DMS114 treated with DMSO at 0.1 percent for 48 hours (cell line): ENCODE measurements at regions not wholly inside any gene's neighbourhood (a gene's known extent, or its start where the extent isn't known, plus 50 kb on each side); places are given as distances from the start of the nearest gene placed in this dataset.
"Not testable (repeated sequence)": the region's sequence is repeated elsewhere in the genome, so short reads cannot be mapped to it uniquely, and the experiment has no call there.

Experiments used
- DNase-seq: peaks from one replicate; lab custom pipeline; 2025; ENCODE audit not compliant: unreplicated experiment; lab: John Stamatoyannopoulos, UW

- DNase-seq: no peak
Observed at GRCh38 chr3:29022976-29023375, 257.9 kb upstream of the RBMS3 start.

GRCh38 chr3:29026286-29026685 is 254.6 kb upstream of the RBMS3 start:
- no peak for DNase-seq

- no peak for DNase-seq
Observed at GRCh38 chr3:29026959-29027358, 253.9 kb upstream of the RBMS3 start.

DNA sequence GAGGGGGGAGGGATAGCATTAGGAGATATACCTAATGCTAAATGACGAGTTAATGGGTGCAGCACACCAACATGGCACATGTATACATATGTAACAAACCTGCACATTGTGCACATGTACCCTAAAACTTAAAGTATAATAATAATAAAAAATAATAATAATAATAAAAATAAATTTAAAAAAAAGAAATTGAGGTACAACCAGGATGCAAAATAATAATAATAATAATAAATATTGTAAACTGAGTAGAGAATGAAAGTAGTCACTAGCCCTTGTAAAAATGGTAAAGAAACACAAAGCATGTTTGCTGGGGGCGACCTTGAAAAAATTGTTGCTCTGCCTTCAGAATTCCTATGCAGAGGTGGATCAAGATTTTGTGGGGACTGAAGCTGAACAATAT is 249.7 kb upstream of the RBMS3 start:
- not testable (repeated sequence) for DNase-seq

DNA sequence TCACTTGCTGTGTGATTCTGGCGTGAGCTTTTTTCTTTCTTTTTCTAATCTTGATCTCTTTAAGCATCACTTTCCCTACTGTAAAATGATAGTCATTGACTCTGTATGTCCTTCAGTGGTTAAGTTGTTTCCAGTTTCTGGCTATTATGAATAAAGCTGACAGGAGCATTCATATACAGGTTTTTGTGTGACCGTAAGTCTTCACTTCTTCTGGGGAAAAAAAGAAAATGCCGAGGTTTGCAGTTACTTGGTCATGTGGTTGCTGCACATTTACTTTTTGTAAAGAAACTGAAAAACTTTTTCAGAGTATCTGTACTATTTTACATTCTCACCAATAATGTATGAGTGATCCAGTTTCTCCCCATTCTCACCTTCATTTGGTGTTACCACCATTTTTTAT is 247.4 kb upstream of the RBMS3 start:
- no peak for DNase-seq

GRCh38 chr3:29050155-29050554 is 230.7 kb upstream of the RBMS3 start:
- DNase-seq: no peak

- no peak for DNase-seq
Observed at GRCh38 chr3:29057326-29057725, 223.5 kb upstream of the RBMS3 start.

DNA sequence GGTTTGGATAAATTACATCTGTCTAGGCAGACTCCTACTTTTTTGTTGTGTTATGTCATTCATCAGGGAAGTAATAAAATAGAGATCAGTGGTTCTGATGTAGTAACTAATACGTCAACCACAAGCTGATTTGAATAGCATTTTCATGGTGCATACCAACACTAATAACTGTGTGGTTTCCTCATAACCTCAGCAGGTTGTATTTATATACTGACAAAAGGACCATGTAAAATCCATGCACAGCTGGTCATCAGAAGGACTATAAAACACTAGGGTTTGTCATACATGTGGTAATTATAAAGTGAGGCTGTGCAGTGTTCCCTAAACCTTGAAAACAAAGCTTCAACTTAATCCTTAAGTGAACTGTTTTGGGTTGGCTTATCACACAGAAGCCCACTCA is 216.8 kb upstream of the RBMS3 start:
- DNase-seq: no peak

- DNase-seq: no peak
Observed at GRCh38 chr3:29065211-29065785, 215.6 kb upstream of the RBMS3 start.

DNA sequence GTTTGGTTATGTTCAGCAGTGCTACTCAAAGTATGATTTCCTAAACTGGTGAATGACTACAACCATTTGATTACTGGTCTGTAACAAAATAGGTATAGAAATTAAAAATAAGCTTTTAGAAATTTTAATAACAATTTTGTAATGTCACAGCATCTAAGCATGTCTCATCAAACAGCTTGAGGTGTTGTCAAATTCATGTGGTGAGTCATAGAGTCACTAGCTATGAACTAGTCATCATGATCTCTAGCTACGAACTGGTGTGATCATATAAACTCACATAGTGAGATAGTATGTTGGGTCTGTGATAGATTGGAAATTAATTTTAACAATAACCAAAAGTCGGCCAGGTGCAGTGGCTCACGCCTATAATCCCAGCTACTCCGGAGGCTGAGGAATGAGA is 213.9 kb upstream of the RBMS3 start:
- DNase-seq: no peak

DNA sequence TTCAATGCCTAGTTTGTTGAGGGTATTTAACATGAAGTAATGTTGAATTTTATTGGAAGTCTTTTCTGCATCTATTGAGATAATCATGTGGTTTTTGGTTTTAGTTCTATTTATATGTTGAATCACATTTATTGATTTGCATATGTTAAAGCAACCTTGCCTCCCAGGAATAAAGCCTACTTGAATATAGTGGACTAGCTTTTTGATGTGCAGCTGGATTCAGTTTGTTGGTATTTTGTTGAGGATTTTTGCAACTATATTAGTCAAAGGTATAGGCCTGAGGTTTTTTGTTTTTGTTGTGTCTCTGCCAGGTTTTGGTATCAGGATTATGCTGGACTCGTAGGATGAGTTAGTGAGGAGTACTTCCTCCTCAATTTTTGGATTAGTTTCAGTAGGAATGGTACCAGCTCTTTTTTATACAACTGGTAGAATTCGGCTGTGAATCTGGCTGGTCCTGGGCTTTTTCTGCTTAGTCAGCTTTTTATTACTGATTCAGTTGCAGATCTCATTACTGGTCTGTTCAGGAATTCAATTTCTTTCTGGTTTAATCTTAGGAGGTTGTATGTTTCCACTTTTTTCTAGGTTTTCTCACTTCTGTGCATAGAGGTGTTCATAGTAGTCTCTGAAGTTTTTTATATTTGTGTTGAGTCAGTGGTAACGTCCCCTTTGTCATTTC is 209.8 kb upstream of the RBMS3 start:
- DNase-seq: no peak

- no peak for DNase-seq
Observed at GRCh38 chr3:29072611-29073010, 208.3 kb upstream of the RBMS3 start.

GRCh38 chr3:29077356-29077755 is 203.5 kb upstream of the RBMS3 start:
- DNase-seq: no peak

DNA sequence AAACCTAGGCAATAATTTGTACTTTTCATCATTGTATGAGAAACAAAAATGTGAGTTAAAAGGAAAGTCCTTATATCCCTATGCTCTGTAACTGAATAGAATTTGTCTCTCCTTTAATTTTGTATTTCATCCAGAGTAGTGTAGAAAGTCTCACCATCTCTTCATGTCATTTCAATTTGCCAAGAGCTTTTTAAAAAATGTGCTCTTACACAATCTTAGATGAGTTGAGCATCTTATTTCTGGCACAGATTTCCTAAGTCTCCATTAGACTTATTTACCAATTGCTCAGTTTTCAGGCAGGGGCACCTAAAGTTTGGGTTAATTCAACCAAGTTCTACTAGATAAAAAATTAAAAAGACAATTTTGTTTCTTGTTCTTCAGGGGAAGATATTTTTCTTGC is 201.5 kb upstream of the RBMS3 start:
- DNase-seq: no peak

- DNase-seq: no peak
Observed at GRCh38 chr3:29080967-29081366, 199.9 kb upstream of the RBMS3 start.

DNA sequence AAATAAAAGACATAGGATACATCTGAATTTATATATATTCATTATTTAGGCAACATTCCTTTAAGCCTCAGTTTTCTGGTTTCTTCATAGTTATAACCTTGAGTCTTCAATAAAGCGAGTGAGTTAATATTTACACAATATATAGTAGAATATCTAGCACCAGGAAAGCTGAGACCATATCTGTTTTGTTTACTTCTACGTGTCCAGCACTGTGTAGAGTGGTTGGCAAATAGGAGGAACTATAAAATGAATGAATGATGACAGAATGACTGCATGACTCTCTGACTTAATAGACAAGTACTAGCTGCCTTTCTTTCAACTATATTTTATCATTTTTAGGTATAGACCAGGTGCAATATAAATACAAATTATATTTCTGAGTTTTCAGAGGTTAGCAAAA is 197.8 kb upstream of the RBMS3 start:
- DNase-seq: no peak

DNA sequence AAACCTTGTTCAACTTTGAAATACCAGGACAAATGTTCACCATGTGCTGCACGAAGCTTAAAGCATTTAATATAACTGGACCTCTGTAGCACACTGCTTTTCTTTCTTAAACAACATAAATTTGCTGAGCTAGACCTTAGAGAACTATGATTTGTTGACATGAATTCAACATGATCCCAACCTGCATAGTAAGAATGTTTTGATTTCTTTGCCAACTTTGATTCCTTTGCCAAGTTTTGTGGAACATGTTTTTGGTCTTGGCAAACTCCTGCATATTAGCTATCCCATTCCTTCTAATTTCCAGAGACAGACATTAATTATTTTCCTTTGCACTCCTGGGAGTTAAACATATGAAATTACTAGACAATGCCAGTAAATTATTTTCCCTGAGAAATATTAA is 197.2 kb upstream of the RBMS3 start:
- no peak for DNase-seq

- no peak for DNase-seq
Observed at GRCh38 chr3:29088579-29088978, 192.3 kb upstream of the RBMS3 start.

GRCh38 chr3:29090912-29091597 is 189.8 kb upstream of the RBMS3 start:
- DNase-seq: no peak

DNA sequence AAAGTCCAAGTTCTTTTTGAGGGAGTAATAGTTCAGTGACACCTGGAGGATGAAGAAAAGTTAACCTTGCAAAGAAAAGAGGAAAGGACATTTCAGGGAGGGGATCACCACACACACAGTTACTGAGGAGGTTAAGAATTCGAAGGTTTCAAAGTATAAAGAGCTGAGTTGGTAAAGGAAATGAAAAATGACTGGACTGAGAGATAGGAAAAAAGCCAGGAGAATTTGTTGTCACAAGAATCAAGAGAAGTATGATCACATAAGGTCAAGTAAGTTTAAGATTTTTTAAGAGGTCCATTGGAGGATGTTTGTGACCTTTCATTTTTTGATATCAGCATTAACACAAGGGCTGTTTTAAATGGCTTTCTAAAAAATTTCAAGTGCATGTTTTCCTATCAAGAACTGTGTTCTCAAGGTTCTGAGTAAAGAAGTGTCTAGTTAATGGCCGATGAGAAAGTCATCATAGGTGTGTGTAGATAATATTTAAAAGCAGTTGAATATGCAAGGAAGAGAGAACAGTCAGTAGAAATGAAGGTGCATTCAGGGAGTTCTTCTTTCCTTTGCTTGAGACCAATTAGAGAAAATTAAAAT is 189.2 kb upstream of the RBMS3 start:
- no peak for DNase-seq

DNA sequence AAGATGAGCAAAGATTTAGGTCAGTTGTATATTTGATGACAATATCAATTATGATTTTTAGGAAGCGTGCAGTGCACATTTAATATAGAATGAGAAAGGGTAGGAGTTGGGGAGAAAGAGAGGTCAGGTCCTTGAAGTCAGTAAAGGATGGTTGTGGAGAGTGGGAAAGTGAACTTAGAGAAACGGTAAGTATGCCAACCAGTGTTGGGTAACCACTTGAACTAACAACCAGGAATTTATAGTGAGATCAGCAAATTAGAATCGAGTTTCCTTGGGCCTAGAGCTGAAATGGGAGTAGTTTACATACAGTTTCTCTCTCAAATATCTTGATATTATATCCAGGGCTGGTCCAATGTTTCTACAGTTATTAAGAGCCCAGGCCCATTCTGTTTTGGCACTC is 188.5 kb upstream of the RBMS3 start:
- no peak for DNase-seq

GRCh38 chr3:29099296-29099695 is 181.6 kb upstream of the RBMS3 start:
- DNase-seq: no peak
